ENCODE measurements at regions not wholly inside any gene's neighbourhood (a gene's known extent, or its start where the extent isn't known, plus 50 kb on each side); places are given as distances from the start of the nearest gene placed in this dataset.
"Not testable (repeated sequence)": the region's sequence is repeated elsewhere in the genome, so short reads cannot be mapped to it uniquely, and the experiment has no call there.

DNA sequence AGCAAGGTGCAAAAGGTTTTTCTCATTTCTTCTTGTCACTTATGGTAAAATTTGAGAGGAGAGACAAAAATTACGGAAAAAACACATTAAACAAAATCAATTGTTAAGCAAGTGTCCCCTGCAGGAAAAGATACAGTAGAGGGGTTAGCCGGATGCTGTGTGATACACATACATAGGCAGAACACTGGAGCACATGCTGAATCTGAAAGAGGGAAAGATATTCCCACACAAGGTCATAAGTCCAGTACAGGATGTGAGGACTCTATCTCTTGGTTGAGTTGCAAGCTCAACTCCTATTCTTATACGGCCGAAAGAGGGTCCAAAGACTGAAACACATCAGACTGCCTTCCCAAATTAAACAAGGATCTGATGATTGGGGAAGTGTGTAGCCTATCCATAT lies 427.5 kb upstream of the NUDT12 start:
- no peak for DNase-seq

DNA sequence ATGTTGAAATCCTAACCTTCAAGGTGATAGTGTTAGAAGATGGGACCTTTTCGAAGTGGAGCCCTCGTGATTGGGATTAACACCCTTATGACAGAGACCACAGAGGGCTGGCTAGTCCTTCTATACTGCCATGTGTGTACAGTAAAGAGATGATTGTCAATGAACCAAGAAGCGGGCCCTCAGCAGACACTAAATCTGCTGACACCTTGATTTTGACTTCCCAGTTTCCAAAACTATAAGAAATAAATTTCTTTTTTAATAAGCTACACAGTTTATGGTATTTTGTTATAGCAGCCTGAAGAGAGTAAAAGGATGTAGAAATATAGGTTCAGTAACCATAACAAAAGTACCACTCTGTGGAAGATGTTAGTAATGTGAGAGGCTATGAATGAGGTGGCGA lies 419.0 kb upstream of the NUDT12 start:
- DNase-seq, result no peak

DNA sequence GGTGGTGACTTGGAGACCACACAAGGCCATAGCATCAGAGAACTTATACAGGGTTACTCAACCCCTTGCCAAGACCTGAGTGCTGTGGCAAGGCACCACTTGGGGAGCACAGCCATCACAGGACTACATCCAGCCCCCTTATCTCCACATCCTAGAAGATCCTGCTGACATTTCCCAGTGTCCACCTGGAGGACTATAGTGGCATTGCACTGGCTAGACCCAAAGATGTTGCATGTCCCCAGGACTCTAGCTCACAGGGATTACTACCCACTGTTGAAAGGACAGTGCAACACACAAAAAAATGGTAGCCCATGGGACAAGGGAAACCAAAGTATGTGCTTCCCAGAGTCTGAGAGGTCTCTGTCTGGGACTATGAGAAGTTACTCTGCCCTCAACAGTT lies 411.1 kb upstream of the NUDT12 start:
- no peak for DNase-seq

DNA sequence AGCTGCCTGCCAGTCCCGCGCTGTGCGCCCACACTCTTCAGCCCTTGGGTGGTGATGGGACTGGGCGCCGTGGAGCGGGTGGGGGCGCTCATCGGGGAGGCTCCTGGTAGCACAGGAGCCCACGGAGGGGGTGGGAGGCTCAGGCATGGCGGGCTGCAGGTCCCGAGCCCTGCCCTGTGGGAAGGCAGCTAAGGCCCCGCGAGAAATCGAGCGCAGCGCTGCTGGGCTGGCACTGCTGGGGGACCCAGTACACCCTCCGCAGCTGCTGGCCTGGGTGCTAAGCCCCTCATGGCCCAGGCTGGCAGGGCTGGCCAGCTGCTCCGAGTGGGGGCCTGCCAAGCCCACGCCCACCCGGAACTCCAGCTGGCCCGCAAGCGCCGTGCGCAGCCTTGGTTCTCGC lies 403.7 kb upstream of the NUDT12 start:
- DNase-seq, result not testable (repeated sequence)

DNA sequence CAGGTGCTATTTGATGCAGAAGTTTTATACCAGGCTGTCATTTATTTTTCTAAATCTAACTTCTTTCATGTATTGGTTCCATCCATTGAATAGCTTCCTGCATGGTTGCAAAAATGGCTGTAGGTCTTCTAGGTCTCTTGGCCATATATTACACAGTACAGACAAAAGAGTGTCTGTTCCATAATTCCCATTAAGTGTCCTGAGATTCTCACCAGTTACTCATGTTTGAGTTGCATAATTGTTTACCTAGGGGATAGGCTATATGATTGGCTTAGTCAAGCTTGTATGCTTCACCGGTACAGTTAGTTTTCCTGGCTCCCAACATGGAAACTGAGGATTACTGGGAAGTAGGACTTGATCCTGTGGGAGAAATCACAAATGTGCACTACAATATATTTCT lies 399.4 kb upstream of the NUDT12 start:
- DNase-seq, result no peak

DNA sequence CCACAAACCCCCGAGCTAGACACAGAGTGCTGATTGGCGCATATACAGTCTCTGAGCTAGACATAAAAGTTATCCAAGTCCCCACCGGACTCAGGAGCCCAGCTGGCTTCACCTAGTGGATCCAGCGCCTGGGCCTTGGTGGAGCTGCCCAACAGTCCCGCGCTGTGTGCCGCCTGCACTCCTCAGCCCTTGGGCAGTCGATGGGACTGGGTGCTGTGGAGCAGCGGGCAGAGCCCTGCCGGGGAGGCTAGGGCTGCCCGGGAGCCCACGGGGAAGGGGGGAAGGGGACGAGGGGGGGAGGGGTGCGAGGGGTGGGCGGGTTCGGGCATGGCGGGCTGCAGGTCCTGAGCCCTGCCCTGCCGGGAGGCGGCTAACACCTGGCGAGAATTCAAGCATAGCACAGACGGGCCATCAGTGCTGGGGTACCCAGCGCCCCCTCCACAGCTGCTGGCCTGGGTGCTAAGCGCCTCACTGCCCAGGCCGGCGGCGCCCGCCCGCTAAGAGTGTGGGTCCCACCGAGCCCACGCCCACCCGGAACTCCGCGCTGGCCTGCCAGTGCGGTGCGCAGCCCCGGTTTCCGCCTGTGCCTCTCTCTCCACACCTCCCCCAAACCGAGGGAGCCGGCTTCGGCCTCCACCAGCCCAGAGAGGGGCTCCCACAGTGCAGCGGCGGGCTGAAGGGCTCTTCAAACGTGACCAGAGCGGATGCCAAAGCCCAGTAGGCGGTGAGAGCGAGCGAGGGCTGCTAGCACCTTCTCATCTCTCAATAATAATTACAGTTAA lies 391.2 kb upstream of the NUDT12 start:
- no peak for DNase-seq

DNA sequence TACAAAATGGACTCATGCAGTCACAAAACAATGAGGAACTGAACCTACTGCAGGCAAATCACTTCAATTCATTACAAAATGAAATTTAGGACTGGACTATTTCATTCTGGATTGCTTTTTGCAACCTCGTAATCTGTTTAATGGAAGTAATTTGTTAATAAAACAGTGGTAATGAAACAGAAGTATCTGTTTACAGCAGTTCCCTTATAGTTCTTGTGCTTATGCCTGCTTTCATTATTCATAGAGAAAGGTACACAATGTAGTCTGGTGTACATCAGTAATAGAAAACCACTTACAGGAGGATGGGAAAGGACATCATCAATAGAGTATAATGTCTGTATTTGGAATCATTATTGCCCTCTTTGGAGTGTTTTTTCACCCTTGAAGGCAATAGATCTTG lies 389.2 kb upstream of the NUDT12 start:
- no peak for DNase-seq

DNA sequence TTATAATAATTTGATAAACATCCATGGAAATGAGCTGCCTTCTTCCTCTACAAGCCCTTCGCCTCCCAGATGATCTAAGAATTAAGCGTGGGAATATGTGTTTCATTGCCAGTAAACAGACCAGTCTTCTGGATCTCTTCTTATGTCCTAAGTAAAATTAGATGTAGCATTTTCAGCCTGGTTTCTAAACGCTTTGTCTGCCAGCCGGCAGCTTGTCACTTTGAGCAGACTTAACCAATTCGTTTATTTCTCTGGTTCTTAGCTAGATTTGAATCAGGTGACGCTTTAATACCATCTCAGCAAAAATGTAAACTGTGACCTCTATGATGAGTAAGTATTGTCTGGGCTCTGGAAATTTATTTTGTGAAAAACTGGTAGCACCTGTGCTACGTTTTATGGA lies 380.6 kb upstream of the NUDT12 start:
- DNase-seq, result no peak

DNA sequence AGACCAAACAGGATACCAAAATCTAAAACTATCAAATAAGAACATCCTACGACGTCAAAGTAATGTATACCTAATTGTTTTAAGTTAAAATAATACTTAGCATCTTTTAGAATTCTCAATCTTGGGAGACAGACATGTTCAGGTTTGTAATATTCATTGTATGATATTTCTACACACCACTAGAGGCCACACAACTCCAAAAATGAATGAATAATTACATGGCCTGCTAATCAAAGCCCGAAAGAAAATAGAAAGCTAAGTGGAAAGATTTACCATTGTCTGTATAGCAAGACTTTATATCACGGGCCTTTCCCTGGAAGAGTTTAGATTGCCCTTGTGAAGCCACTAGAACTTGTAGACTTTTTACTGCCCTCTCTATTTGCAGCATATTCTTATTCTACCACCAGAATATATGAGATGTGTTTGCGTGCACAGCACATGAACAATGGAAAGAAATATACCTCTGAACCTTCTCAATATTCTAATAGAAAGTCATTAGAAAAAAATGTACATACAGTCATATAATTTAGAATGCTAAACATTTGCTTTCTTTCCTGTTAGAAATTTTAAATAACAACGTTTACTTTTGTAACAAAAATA lies 380.1 kb upstream of the NUDT12 start:
- DNase-seq, result no peak

DNA sequence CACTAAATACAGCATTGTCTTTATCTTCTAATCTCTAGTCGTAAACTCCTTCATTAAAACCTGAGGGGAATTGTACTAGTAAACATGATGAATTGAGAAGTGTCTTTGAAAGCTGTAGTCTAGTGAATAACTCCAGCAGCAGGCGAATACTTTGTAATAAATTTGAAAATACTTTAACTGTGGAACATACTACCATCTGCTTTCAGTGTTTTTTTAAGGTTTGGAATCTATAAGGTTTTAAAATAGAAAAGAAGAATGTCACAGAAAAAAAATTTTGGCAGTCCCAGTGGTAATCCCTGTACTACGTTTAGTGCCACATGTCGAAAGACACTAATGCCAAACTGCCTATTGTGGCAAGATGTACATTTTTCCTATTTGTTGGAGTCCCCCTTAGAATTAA lies 379.0 kb upstream of the NUDT12 start:
- DNase-seq, result no peak

DNA sequence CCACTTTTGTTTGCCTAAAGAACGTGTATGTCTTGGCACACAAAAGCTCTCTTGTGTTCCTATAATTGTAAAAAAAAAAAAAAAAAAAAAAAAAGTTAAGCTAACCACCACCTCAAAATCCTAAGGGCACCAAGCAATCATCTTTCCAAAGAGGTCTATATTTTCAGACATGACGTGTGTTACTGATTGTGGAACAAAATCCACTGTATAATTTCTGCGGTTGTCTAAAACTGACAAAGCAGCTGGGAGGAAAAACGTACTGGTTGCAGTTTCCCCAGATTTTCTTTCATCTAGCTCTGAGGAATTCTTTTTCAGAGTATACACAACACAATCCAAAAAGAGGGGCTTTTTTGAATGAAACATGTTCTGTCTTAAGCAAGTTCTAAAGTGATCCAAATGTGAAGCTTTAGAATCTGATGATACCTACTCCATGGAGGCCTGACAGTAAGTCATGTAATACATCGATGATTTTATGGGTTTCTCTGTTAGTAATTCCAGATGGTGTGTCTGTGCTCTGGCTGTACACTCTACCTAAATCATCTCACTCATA lies 375.6 kb upstream of the NUDT12 start:
- DNase-seq, result no peak

DNA sequence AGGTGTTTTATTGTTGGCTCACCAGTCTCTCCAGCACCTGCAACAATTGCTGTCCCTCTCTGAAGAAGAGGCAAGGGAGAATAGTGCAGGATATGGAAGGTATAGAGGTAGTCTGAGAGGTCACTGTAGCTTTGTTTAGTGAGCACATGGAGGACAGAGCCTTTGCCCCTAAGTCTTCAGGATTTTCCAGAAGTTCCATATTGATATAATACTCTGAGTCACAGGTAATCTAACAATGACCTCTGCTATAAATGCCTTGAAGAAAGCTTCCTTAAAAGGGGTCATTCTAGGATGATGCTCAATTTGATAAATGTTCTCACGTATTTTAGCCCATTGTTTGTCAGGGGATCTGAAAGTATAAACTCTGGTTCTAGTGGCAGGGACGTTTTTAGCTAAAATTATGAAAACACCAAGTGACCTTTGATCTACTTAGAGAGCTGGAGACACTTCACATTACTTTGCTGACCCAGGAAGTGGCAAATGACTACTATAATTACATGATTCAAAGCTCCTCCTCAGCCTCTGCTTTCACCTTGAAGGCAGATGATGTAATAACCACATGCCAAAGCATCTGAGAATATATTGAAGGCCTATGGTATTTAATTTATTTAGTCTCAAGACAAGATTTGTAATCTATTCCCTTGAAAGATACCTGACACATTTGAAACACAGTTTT lies 366.9 kb upstream of the NUDT12 start:
- DNase-seq, result no peak

DNA sequence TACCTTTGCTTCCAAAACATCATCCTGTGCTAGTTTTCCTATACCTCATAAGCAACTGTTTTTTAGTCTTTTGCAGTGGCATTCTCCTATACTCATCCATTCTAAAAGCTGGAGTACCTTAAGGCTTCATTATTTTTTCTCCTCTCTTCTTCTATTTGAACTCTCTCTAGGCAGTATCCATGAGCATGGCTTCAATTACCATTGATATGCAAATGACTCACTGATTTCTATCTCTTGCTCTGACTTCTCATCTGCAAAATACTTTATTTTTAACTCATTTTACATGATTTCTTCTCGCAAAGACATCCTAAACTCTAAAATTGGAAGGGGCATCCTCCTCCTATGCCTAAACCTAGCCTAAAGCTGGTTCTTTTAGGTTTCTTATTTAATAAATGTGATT lies 365.1 kb upstream of the NUDT12 start:
- no peak for DNase-seq

DNA sequence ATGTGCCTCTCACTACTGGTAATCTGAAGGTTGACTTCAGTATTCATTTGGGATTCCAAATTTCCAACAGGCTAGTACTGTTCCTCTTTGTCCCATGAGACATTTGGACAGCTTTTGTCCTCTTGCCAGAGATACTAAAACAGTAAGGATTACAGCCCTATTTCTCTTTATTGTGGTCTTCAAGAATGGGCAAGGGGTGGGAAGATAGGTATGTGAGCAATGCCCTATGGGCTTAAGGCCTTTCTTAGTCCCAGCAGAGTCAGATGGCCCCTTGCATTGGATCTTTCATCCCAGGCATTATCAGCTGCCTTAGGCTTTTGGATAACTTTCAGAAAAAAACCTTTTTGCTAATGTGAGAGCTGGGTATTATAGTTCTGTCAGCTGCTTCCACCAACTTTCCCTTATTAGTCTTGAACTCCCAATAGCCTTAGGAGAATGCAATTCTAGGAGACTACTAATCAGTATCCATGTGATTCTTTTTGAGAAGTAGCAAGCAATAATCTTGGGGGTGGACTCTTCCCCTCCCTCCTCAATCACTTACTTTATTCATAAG lies 361.1 kb upstream of the NUDT12 start:
- no peak for DNase-seq

DNA sequence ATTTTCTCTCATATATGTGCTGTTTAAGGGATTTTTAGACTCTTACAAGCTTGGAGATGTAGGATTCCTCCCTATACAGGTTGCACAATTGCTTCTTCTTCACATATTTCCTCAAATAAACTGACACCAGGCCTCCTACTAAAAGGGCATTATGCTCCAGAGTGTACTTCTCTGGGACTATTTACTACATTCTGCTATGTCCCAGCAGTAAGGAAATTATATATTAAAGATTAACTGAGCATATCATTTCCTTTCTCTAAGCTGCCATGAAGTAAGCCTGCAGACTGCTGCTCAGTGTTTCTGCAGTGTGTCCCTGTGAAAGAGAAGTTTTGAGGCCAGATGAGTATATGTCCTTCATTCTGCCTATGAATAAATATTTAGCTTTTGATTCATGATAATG lies 356.9 kb upstream of the NUDT12 start:
- no peak for DNase-seq

DNA sequence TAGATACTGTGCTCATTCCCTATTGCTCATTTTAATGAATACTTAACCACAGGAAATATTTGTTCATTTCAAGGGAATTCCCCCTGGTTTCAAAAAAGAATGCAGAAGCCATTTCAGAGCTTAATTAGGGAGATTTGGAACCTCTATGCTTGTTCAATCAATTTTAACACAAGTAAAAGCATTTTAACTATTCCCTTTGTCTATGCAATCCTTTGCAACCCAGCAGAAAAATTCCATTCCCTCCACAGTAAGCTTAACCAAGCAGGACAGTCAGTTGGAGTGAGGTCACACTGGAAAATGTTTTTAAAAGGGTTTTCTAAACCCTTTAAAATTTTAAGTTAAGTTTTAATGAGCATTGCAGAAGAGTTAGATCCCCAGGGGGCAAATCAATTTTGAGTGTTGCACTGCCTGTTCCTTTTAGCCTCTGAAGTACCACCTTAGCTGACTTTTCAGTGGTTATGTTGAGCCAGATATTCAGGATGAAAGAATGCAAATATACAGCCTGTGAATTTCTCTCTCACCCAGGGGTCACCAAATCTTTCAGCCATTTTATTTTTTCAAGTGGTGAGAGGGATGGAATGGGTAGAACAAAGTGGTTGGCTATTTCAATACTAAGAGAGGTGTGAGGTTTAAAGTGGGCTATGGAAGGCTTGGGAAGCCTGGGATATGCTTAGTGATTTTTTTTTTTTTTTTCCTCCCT lies 356.2 kb upstream of the NUDT12 start:
- DNase-seq, result no peak

DNA sequence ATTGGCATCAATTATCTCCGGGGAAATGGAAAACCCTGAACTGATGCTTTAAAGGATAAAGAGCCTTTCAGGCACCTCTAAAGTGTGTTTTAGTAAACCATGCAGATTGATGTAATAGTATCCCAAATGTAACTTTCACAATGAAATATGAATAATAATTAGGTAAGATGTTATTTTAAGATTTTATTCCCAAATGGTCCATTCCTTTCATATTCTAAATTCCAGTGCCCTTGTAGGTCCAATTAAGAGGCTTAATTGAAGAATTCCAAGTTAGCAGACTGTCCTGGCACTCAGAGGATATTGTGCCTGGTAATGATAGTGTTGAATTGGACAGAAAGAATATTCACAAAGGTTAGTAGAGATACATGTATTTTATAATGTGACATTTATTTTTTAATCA lies 352.5 kb upstream of the NUDT12 start:
- no peak for DNase-seq

DNA sequence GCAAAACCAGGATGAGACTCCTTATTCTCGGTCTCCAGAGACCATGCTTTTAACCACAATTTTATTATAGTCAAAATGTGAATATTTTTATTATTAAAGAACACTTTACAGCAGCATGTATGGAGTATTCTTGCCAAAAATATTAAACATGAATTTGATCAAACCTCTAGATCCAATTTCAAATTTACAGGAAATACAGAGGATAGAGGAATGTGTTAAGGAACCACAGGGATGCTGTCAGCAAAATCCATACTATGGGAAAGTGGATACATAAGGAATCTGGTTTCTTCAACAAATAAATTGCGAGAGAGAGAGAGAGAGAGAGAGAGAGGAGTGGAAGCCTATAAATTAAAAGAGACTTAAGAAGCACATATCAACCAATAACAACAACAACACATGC lies 348.2 kb upstream of the NUDT12 start:
- no peak for DNase-seq

DNA sequence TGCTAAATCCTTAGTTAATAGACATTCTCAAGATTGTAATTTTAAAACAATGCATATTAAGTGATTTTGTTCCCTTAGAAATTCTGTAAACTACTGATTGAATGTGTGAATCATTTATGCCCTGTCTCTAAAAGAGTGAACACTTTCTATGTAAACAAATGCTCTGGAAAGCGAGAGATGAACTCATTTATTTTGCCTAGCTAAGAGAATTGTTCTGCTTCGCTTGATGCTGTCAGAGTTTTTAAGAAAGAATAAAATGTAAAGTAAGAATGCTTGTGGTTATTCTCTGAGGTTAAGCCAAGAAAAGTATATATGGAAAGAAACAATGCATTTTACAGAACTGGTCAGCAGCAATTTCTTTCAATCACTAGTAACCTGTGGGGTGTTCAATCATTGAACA lies 347.4 kb upstream of the NUDT12 start:
- DNase-seq, result no peak

DNA sequence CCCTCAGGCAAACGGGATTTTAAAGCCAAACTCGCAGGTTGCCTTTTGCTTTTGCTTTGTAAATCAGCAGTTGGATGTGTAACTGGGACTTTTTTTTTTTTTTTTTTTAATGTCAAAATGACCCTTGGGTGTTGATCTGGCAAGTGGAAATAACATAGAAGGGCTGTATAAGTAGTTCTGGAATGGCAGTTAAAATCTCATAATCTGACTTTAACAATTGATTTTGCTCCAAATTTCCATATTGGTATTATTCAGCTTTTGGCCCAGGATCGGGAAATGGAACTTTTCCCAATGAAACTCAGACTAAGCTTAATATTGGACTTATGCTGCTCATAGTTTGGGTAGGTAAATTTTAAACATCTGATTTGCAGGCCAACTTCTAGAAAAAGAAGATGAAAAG lies 346.8 kb upstream of the NUDT12 start:
- DNase-seq, result no peak

DNA sequence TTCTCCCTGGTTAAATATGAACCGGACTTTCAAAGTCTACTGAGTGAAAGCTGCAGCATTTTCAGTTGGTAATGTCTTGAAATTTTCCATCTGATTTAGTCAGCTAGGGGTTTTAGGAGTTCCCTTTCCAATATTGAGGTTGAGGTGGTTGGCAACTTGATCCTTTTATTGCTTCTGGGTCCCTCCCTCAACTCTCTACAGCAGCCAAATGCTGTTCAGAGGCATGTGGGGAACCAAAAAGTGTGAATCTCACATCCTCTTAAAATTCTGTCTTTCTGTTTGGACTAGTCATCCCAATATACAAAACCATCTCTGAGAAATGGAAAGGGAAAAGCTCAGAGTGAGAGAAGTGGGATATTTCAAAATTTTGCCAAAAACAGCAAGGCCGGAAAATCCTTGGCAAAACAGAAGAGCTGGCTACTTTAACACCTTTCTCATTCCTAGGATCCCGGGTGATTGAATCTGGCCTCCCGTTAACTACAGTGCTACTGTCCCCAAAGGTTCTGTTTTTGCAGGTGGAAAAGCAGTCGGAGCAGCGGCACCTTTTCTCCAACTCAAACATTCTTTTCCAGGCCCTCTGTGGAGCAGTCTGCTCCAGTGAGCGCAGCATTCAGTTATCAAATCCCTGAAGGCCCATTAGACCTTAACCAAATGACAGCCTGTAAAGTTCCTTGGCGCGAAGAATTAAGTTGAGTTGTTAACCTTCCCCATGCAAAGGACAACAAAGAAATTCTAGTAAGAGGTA lies 345.9 kb upstream of the NUDT12 start:
- no peak for DNase-seq

DNA sequence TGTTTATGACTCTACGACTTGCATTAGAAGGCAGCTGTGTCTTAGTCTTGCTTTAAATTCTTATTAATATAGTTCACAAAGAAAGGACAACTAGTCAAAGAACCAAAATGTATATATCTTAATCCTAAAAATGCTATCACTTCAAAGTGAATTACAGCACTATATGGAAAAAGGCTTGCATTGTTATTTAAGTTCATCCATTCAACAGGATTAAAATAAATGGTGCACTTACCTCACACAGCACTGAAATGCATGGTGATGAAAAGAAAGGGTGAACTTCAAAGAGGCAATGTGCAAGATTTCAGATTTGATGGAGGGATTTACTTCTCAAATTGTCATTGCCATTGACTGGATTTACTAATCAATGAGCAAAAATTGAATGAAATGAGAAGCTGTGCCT lies 344.4 kb upstream of the NUDT12 start:
- DNase-seq, result no peak

Data from CD4-positive, alpha-beta T cell treated with Interferon alpha-2 for 1 hour (primary cell).